SK-N-SH (cell line): ENCODE measurements at regions not wholly inside any gene's neighbourhood (a gene's known extent, or its start where the extent isn't known, plus 50 kb on each side); places are given as distances from the start of the nearest gene placed in this dataset.
"Not testable (repeated sequence)": the region's sequence is repeated elsewhere in the genome, so short reads cannot be mapped to it uniquely, and the experiment has no call there.

Source experiments
- CTCF ChIA-PET: fragments of 300-600, 350-600 bp; formaldehyde crosslinking; extraction: SDS; loops from one replicate; lab custom pipeline; 2021; lab: Yijun Ruan, JAX
- POLR2A ChIA-PET: fragments of 350-600 bp; sonication (Branson Sonifier 250); formaldehyde crosslinking; extraction: SDS; loops from one replicate; lab custom pipeline; 2020; ENCODE audit warnings: antibody characterized with exemption, inconsistent platforms; lab: Yijun Ruan, JAX
- DNase-seq: peaks from one replicate; pipeline ENCODE4 v3.0.0; 2012
- H2AFZ ChIP-seq: fragments of 200-600 bp; sonication (generic); 2 replicates; pipeline ENCODE4 v1.8.1; 2016; ENCODE audit warnings: antibody characterized with exemption, mild to moderate bottlenecking, low read depth
- H3F3A ChIP-seq: fragments of 200-600 bp; sonication (generic); replicated peaks from 2 replicates; pipeline ENCODE3; 2016; ENCODE audit warnings: antibody characterized with exemption, mild to moderate bottlenecking; ENCODE audit not compliant: insufficient read depth
- H3K27ac ChIP-seq, 2 experiments: fragments of 200-500 bp in 1 of 2; fragments of 200-600 bp in 1 of 2; sonication (Bioruptor generic) in 1 of 2; sonication (generic), shearing (Covaris generic) in 1 of 2; 2 replicates each; pipeline versions ENCODE4 v1.5.1 to v1.6.1; 2014 to 2016; ENCODE audit warnings: low read depth in 2 of 2, inconsistent platforms in 1 of 2, low read length in 1 of 2, mild to moderate bottlenecking in 1 of 2, mixed read lengths in 1 of 2
- H3K27me3 ChIP-seq: fragments of 200-600 bp; sonication (generic), shearing (Covaris generic); 2 replicates; pipeline ENCODE4 v1.6.1; 2016; ENCODE audit warnings: mixed run types; ENCODE audit not compliant: insufficient read depth
- H3K36me3 ChIP-seq, 2 experiments: fragments of 200-500 bp in 1 of 2; fragments of 200-600 bp in 1 of 2; sonication (Bioruptor generic) in 1 of 2; sonication (generic) in 1 of 2; replicated peaks in 1 of 2; 2 replicates each; pipeline versions ENCODE3 to v1.5.1; 2014 to 2016; ENCODE audit warnings: low read length in 1 of 2, mild to moderate bottlenecking in 1 of 2; ENCODE audit not compliant: insufficient read depth in 2 of 2, control insufficient read depth in 1 of 2
- H3K4me1 ChIP-seq, 2 experiments: fragments of 200-500 bp in 1 of 2; fragments of 200-600 bp in 1 of 2; sonication (Bioruptor generic) in 1 of 2; sonication (generic), shearing (Covaris generic) in 1 of 2; 2 replicates each; pipeline versions ENCODE4 v1.5.1 to v1.6.1; 2014 to 2016; ENCODE audit warnings: low read depth in 1 of 2, low read length in 1 of 2, mixed run types in 1 of 2; ENCODE audit not compliant: insufficient read depth in 2 of 2, control insufficient read depth in 1 of 2
- H3K4me2 ChIP-seq: fragments of 200-600 bp; sonication (generic), shearing (Covaris generic); 2 replicates; pipeline ENCODE4 v1.6.1; 2017; ENCODE audit warnings: mixed run types
- H3K4me3 ChIP-seq, 2 experiments: fragments of 200-500 bp in 1 of 2; fragments of 200-600 bp in 1 of 2; sonication (Bioruptor generic) in 1 of 2; sonication (generic), shearing (Covaris generic) in 1 of 2; 2 replicates each; pipeline versions ENCODE4 v1.5.1 to v1.8.1; 2014 to 2016; ENCODE audit warnings: low read depth in 2 of 2, inconsistent platforms in 1 of 2, low read length in 1 of 2, mild to moderate bottlenecking in 1 of 2, mixed read lengths in 1 of 2, moderate library complexity in 1 of 2
- H3K79me2 ChIP-seq: fragments of 200-600 bp; sonication (generic); 2 replicates; pipeline ENCODE4 v1.8.1; 2017; ENCODE audit warnings: mild to moderate bottlenecking; ENCODE audit not compliant: insufficient read depth
- H3K9ac ChIP-seq: fragments of 200-600 bp; sonication (generic); 2 replicates; pipeline ENCODE4 v1.6.1; 2017; ENCODE audit warnings: mixed run types
- H3K9me2 ChIP-seq: fragments of 200-600 bp; sonication (generic); 2 replicates; pipeline ENCODE4 v1.6.1; 2017; ENCODE audit warnings: mixed run types
- H3K9me3 ChIP-seq: fragments of 200-600 bp; sonication (generic); 2 replicates; pipeline ENCODE4 v1.6.1; 2017; ENCODE audit warnings: mixed run types, mild to moderate bottlenecking, moderate library complexity
- H4K20me1 ChIP-seq: fragments of 200-600 bp; sonication (generic); 2 replicates; pipeline ENCODE4 v1.6.1; 2017; ENCODE audit warnings: mild to moderate bottlenecking, mixed run types; ENCODE audit not compliant: insufficient read depth
- ELF1 ChIP-seq: IDR thresholded peaks from 2 replicates; pipeline ENCODE4 v1.4.0; 2012
- EZH2phosphoT487 ChIP-seq: fragments of 200-600 bp; sonication (generic); IDR thresholded peaks from 2 replicates; pipeline ENCODE4 v1.6.1; 2017; ENCODE audit warnings: low read depth, mixed run types, mild to moderate bottlenecking, antibody characterized with exemption, moderate library complexity, borderline replicate concordance
- FOXM1 ChIP-seq: IDR thresholded peaks from 2 replicates; pipeline ENCODE4 v1.4.0; 2012; ENCODE audit warnings: low read depth, mild to moderate bottlenecking
- GABPA ChIP-seq: IDR thresholded peaks from 2 replicates; pipeline ENCODE4 v1.4.0; 2012; ENCODE audit warnings: low read depth, mild to moderate bottlenecking
- MEF2A ChIP-seq: IDR thresholded peaks from 2 replicates; pipeline ENCODE4 v1.4.0; 2012; ENCODE audit warnings: low read depth, borderline replicate concordance
- MXI1 ChIP-seq: IDR thresholded peaks from 2 replicates; pipeline ENCODE4 v1.6.1; 2012; ENCODE audit warnings: mild to moderate bottlenecking, low read depth, low read length, improper control_type of control experiment
- PBX3 ChIP-seq: IDR thresholded peaks from 2 replicates; pipeline ENCODE4; 2012
- POLR2AphosphoS5 ChIP-seq: IDR thresholded peaks from 2 replicates; pipeline ENCODE4 v1.6.1; 2012; ENCODE audit warnings: low read depth, low read length
- RAD21 ChIP-seq: IDR thresholded peaks from 2 replicates; pipeline ENCODE4 v1.6.1; 2012; ENCODE audit warnings: mild to moderate bottlenecking, low read length
- RFX5 ChIP-seq: IDR thresholded peaks from 2 replicates; pipeline ENCODE4 v1.6.1; 2012; ENCODE audit warnings: mild to moderate bottlenecking, improper control_type of control experiment, low read length
- TAF1 ChIP-seq: IDR thresholded peaks from 2 replicates; pipeline ENCODE4 v1.6.1; 2012; ENCODE audit warnings: low read depth, mild to moderate bottlenecking, low read length, moderate library complexity, borderline replicate concordance
- TEAD4 ChIP-seq: IDR thresholded peaks from 2 replicates; pipeline ENCODE4 v1.4.0; 2012; ENCODE audit warnings: mild to moderate bottlenecking, borderline replicate concordance; ENCODE audit not compliant: insufficient read depth
- USF2 ChIP-seq: fragments of 150-350 bp; IDR thresholded peaks from 2 replicates; pipeline ENCODE4 v1.6.1; 2017; ENCODE audit warnings: antibody characterized with exemption, low read length, low read depth, borderline replicate concordance
- whole genome bisulfite sequencing: methylation state at CpG from one replicate; pipeline ENCODE4 v1.1.6; 2017; ENCODE audit warnings: low lambda C conversion rate; 5-methylcytosine and 5-hydroxymethylcytosine counted together
- TF ChIP-seq, protein P1 (sequence below): IDR thresholded peaks from 2 replicates; pipeline ENCODE4 v1.4.0; 2012; ENCODE audit warnings: low read depth, borderline replicate concordance
- TF ChIP-seq, protein P2 (sequence below): IDR thresholded peaks from 2 replicates; pipeline ENCODE4 v1.4.0; 2012; ENCODE audit warnings: low read depth
- TF ChIP-seq, protein P3 (sequence below): IDR thresholded peaks from 2 replicates; pipeline ENCODE4 v1.4.0; 2012; ENCODE audit warnings: low read depth, borderline replicate concordance

DNA sequence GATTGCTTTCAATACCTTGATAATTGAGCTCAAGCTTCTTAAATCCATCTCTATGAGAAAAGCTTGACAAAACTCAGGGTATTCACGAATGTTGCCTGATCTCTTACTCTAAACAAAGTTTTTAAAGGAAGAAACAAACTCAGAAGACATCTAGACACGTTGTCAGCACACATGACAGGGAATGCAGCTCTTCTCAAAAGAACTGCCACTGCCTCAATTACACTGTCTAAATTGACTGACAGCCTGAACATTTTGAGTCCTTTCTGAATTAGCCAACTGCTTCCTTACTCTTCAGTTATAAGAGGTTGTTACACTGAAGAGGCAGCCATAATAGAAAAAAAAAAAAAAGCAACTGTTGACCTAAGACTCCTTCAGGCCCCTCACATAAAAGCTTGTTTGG, 1646.7 kb upstream of the B3GALT2 start (continued):
- TF ChIP-seq USF2 (no peak), PBX3 (no peak), MXI1 (no peak), TEAD4 (no peak)
- TF ChIP-seq, protein P1, sequence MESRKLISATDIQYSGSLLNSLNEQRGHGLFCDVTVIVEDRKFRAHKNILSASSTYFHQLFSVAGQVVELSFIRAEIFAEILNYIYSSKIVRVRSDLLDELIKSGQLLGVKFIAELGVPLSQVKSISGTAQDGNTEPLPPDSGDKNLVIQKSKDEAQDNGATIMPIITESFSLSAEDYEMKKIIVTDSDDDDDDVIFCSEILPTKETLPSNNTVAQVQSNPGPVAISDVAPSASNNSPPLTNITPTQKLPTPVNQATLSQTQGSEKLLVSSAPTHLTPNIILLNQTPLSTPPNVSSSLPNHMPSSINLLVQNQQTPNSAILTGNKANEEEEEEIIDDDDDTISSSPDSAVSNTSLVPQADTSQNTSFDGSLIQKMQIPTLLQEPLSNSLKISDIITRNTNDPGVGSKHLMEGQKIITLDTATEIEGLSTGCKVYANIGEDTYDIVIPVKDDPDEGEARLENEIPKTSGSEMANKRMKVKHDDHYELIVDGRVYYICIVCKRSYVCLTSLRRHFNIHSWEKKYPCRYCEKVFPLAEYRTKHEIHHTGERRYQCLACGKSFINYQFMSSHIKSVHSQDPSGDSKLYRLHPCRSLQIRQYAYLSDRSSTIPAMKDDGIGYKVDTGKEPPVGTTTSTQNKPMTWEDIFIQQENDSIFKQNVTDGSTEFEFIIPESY, result no peak
- TF ChIP-seq, protein P2, sequence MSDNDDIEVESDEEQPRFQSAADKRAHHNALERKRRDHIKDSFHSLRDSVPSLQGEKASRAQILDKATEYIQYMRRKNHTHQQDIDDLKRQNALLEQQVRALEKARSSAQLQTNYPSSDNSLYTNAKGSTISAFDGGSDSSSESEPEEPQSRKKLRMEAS, result no peak
- TF ChIP-seq, all 33 proteins: peak for 0

GRCh38 chr1:194831595-194831994, 1645.2 kb upstream of the B3GALT2 start:
- WGBS, result 19% methylated on average over 1 of the region's 1 CpG
- POLR2A ChIA-PET, H3K9me2 ChIP-seq, DNase-seq, H3K36me3 ChIP-seq, H3K27me3 ChIP-seq, H2AFZ ChIP-seq, H4K20me1 ChIP-seq, CTCF ChIA-PET, H3K9ac ChIP-seq, H3K4me2 ChIP-seq, H3F3A ChIP-seq, H3K79me2 ChIP-seq, H3K4me1 ChIP-seq, H3K4me3 ChIP-seq, H3K9me3 ChIP-seq, H3K27ac ChIP-seq: not testable (repeated sequence)

GRCh38 chr1:194830387-194830786, 1644.0 kb upstream of the B3GALT2 start:
- H3K4me2 ChIP-seq, result no peak overlapping the region
- H4K20me1 ChIP-seq, result no peaks in the 10 kb centered on the region
- no peak for DNase-seq
- H3K9ac ChIP-seq, result no peak overlapping the region
- H3K9me3 ChIP-seq, result no peaks in the 10 kb centered on the region
- H3K79me2 ChIP-seq, result no peaks in the 10 kb centered on the region
- H3K27me3 ChIP-seq, result no peaks in the 10 kb centered on the region
- no peaks in the 10 kb centered on the region for H3K36me3 ChIP-seq
- POLR2A ChIA-PET, result no interaction called here
- CTCF ChIA-PET, result no interaction called here
- no peaks in the 10 kb centered on the region for H3F3A ChIP-seq
- H3K4me1 ChIP-seq, result no peaks in the 10 kb centered on the region
- no peaks in the 10 kb centered on the region for H3K9me2 ChIP-seq
- no peak overlapping the region for H2AFZ ChIP-seq
- no peak overlapping the region for H3K4me3 ChIP-seq
- H3K27ac ChIP-seq, result no peak overlapping the region
- TF ChIP-seq RFX5 (no peak), ELF1 (no peak), MXI1 (no peak), RAD21 (no peak), MEF2A (no peak), GABPA (no peak), EZH2phosphoT487 (no peak), FOXM1 (no peak), POLR2AphosphoS5 (no peak), TAF1 (no peak)
- TF ChIP-seq, protein P3, sequence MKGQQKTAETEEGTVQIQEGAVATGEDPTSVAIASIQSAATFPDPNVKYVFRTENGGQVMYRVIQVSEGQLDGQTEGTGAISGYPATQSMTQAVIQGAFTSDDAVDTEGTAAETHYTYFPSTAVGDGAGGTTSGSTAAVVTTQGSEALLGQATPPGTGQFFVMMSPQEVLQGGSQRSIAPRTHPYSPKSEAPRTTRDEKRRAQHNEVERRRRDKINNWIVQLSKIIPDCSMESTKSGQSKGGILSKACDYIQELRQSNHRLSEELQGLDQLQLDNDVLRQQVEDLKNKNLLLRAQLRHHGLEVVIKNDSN, result no peak
- TF ChIP-seq, protein P1, result no peak
